GM23338 (cell line): ENCODE measurements at regions not wholly inside any gene's neighbourhood (a gene's known extent, or its start where the extent isn't known, plus 50 kb on each side); places are given as distances from the start of the nearest gene placed in this dataset.

Experiments used
- ATAC-seq: fragments of 200-7000 bp; cut with Tn5 transposase; 3 replicates; pipeline ENCODE4 v1.9.1; 2020
- DNase-seq: peaks from one replicate; pipeline ENCODE4 v3.0.0-alpha.2; 2015; ENCODE audit warnings: low spot score
- H2AFZ ChIP-seq: fragments of 200-600 bp; sonication (generic); 2 replicates; pipeline ENCODE4 v1.8.0; 2016; ENCODE audit warnings: antibody characterized with exemption, mild to moderate bottlenecking, moderate library complexity
- H3F3A ChIP-seq: fragments of 200-600 bp; sonication (generic); replicated peaks from 2 replicates; pipeline ENCODE4 v1.8.0; 2017; ENCODE audit warnings: antibody characterized with exemption, mixed run types, low read depth
- H3K27ac ChIP-seq: fragments of 200-600 bp; sonication (generic); 2 replicates; pipeline ENCODE4 v1.6.1; 2016; ENCODE audit warnings: low read depth
- H3K27me3 ChIP-seq: fragments of 200-600 bp; sonication (generic); 2 replicates; pipeline ENCODE4 v1.8.0; 2016; ENCODE audit warnings: mild to moderate bottlenecking, mixed run types, moderate library complexity; ENCODE audit not compliant: insufficient read depth
- H3K36me3 ChIP-seq: fragments of 200-600 bp; sonication (generic); 2 replicates; pipeline ENCODE4 v1.8.0; 2016; ENCODE audit warnings: mild to moderate bottlenecking; ENCODE audit not compliant: insufficient read depth
- H3K4me1 ChIP-seq: fragments of 200-600 bp; sonication (generic); 2 replicates; pipeline ENCODE4 v1.8.0; 2016; ENCODE audit warnings: mild to moderate bottlenecking, moderate library complexity; ENCODE audit not compliant: insufficient read depth
- H3K4me2 ChIP-seq: fragments of 200-600 bp; sonication (generic); 2 replicates; pipeline ENCODE4 v1.7.1; 2017; ENCODE audit warnings: mixed run types
- H3K4me3 ChIP-seq: fragments of 200-600 bp; sonication (generic); 2 replicates; pipeline ENCODE4 v1.6.1; 2016; ENCODE audit warnings: mixed run types
- H3K79me2 ChIP-seq: fragments of 200-600 bp; sonication (generic); replicated peaks from 2 replicates; pipeline ENCODE4 v1.8.0; 2017; ENCODE audit warnings: mild to moderate bottlenecking; ENCODE audit not compliant: insufficient read depth
- H3K9me2 ChIP-seq: fragments of 200-600 bp; sonication (generic); 2 replicates; pipeline ENCODE4 v1.8.0; 2017; ENCODE audit not compliant: insufficient read depth
- H4K20me1 ChIP-seq: fragments of 200-600 bp; sonication (generic); replicated peaks from 2 replicates; pipeline ENCODE4 v1.8.0; 2017; ENCODE audit warnings: mild to moderate bottlenecking; ENCODE audit not compliant: insufficient read depth
- H3K27ac Mint-ChIP-seq: 2 replicates; pipeline ENCODE4 v1.8.0; 2020; ENCODE audit warnings: inconsistent platforms, mild to moderate bottlenecking, moderate library complexity, mixed read lengths
- H3K27me3 Mint-ChIP-seq: 3 replicates; pipeline ENCODE4 v1.8.0; 2022; ENCODE audit warnings: low read depth, mild to moderate bottlenecking, moderate library complexity, mixed read lengths, inconsistent platforms; ENCODE audit not compliant: insufficient read depth, poor library complexity
- H3K36me3 Mint-ChIP-seq: 3 replicates; pipeline ENCODE4 v1.8.0; 2021; ENCODE audit warnings: low read depth, mild to moderate bottlenecking, inconsistent platforms, moderate library complexity, mixed read lengths
- H3K4me1 Mint-ChIP-seq: 3 replicates; pipeline ENCODE4 v1.8.0; 2020; ENCODE audit warnings: mild to moderate bottlenecking, inconsistent platforms, mixed read lengths
- H3K4me3 Mint-ChIP-seq: 3 replicates; pipeline ENCODE4 v1.8.0; 2021; ENCODE audit warnings: moderate library complexity, mild to moderate bottlenecking, inconsistent platforms, mixed read lengths
- H3K9me3 Mint-ChIP-seq: 3 replicates; pipeline ENCODE4 v1.8.0; 2020; ENCODE audit warnings: moderate library complexity, mild to moderate bottlenecking, inconsistent platforms, mixed read lengths
- CTCF ChIP-seq, 2 experiments: fragments of 200-600 bp in 1 of 2; sonication (generic) in 1 of 2; conservative IDR thresholded peaks; 2 replicates each; pipeline versions ENCODE4 v1.5.1 to v1.6.1; 2016 to 2017; ENCODE audit warnings: antibody characterized with exemption in 2 of 2, low read depth in 2 of 2, mild to moderate bottlenecking in 2 of 2, moderate library complexity in 1 of 2
- EZH2 ChIP-seq: fragments of 200-600 bp; sonication (generic); IDR thresholded peaks from one replicate; pipeline ENCODE4 v1.8.0; 2017; ENCODE audit warnings: antibody characterized with exemption, mild to moderate bottlenecking, low read depth; ENCODE audit not compliant: unreplicated experiment
- NANOG ChIP-seq: IDR thresholded peaks from 2 replicates; pipeline ENCODE4 v1.6.1; 2016; ENCODE audit warnings: antibody characterized with exemption, borderline replicate concordance
- ZNF114 ChIP-seq: fragments of 250-450 bp; sonication (Bioruptor Pico); IDR thresholded peaks from 2 replicates; pipeline ENCODE4 v1.5.0; 2020; ENCODE audit warnings: mild to moderate bottlenecking, moderate library complexity
- TF ChIP-seq, protein P1 (sequence below): fragments of 250-450 bp; sonication (Bioruptor Pico); IDR thresholded peaks from 2 replicates; pipeline ENCODE4 v1.5.0; 2020; ENCODE audit warnings: mild to moderate bottlenecking, moderate library complexity
- TF ChIP-seq, protein P2 (sequence below): IDR thresholded peaks from one replicate; pipeline ENCODE4 v1.6.1; 2018; ENCODE audit warnings: antibody characterized with exemption; ENCODE audit not compliant: unreplicated experiment

DNA sequence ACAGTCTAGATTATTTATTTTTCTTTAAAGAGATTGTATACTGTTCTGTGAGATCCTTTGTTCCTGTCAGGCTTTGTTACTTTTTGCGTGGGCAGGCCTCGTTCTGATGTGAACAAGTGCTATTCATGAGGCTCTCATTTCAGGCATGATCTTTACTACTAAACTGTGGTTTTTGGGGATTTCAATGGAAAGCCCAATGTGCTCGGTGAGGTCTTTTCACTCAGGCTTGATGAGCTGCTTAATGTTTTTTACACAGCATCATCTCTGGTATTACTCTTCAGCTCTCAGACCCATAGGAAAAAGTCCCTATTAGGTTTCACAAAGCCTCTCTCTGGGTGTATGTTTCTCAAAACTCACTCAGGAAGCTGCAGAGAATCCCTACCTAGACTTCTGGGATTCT is 419.4 kb downstream of the GPATCH2 start:
- no peaks in the 10 kb centered on the region for H3K4me1 Mint-ChIP-seq
- H3K36me3 Mint-ChIP-seq: no peaks in the 10 kb centered on the region

More for the DNA sequence above, 419.4 kb downstream of the GPATCH2 start:
- Mint-ChIP-seq H3K4me3 (no peak overlapping the region), H3K9me3 (peaks cover 5% of the 10 kb centered on the region), H3K27me3 (no peaks in the 10 kb centered on the region), H3K27ac (no peak overlapping the region)
- TF ChIP-seq, protein P1, sequence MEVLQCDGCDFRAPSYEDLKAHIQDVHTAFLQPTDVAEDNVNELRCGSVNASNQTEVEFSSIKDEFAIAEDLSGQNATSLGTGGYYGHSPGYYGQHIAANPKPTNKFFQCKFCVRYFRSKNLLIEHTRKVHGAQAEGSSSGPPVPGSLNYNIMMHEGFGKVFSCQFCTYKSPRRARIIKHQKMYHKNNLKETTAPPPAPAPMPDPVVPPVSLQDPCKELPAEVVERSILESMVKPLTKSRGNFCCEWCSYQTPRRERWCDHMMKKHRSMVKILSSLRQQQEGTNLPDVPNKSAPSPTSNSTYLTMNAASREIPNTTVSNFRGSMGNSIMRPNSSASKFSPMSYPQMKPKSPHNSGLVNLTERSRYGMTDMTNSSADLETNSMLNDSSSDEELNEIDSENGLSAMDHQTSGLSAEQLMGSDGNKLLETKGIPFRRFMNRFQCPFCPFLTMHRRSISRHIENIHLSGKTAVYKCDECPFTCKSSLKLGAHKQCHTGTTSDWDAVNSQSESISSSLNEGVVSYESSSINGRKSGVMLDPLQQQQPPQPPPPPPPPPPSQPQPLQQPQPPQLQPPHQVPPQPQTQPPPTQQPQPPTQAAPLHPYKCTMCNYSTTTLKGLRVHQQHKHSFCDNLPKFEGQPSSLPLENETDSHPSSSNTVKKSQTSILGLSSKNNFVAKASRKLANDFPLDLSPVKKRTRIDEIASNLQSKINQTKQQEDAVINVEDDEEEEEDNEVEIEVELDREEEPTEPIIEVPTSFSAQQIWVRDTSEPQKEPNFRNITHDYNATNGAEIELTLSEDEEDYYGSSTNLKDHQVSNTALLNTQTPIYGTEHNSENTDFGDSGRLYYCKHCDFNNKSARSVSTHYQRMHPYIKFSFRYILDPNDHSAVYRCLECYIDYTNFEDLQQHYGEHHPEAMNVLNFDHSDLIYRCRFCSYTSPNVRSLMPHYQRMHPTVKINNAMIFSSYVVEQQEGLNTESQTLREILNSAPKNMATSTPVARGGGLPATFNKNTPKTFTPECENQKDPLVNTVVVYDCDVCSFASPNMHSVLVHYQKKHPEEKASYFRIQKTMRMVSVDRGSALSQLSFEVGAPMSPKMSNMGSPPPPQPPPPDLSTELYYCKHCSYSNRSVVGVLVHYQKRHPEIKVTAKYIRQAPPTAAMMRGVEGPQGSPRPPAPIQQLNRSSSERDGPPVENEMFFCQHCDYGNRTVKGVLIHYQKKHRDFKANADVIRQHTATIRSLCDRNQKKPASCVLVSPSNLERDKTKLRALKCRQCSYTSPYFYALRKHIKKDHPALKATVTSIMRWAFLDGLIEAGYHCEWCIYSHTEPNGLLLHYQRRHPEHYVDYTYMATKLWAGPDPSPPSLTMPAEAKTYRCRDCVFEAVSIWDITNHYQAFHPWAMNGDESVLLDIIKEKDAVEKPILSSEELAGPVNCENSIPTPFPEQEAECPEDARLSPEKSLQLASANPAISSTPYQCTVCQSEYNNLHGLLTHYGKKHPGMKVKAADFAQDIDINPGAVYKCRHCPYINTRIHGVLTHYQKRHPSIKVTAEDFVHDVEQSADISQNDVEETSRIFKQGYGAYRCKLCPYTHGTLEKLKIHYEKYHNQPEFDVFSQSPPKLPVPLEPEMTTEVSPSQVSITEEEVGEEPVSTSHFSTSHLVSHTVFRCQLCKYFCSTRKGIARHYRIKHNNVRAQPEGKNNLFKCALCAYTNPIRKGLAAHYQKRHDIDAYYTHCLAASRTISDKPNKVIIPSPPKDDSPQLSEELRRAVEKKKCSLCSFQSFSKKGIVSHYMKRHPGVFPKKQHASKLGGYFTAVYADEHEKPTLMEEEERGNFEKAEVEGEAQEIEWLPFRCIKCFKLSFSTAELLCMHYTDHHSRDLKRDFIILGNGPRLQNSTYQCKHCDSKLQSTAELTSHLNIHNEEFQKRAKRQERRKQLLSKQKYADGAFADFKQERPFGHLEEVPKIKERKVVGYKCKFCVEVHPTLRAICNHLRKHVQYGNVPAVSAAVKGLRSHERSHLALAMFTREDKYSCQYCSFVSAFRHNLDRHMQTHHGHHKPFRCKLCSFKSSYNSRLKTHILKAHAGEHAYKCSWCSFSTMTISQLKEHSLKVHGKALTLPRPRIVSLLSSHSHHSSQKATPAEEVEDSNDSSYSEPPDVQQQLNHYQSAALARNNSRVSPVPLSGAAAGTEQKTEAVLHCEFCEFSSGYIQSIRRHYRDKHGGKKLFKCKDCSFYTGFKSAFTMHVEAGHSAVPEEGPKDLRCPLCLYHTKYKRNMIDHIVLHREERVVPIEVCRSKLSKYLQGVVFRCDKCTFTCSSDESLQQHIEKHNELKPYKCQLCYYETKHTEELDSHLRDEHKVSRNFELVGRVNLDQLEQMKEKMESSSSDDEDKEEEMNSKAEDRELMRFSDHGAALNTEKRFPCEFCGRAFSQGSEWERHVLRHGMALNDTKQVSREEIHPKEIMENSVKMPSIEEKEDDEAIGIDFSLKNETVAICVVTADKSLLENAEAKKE (CRISPR knock-in tag): no peak
- TF ChIP-seq NANOG (no peak), EZH2 (no peak), ZNF114 (CRISPR knock-in tag) (no peak), CTCF (conservative IDR thresholded peaks at IDR 0.05; ENCODE audit: low read depth in 2 of 2) (no peak)
- TF ChIP-seq, protein P2, sequence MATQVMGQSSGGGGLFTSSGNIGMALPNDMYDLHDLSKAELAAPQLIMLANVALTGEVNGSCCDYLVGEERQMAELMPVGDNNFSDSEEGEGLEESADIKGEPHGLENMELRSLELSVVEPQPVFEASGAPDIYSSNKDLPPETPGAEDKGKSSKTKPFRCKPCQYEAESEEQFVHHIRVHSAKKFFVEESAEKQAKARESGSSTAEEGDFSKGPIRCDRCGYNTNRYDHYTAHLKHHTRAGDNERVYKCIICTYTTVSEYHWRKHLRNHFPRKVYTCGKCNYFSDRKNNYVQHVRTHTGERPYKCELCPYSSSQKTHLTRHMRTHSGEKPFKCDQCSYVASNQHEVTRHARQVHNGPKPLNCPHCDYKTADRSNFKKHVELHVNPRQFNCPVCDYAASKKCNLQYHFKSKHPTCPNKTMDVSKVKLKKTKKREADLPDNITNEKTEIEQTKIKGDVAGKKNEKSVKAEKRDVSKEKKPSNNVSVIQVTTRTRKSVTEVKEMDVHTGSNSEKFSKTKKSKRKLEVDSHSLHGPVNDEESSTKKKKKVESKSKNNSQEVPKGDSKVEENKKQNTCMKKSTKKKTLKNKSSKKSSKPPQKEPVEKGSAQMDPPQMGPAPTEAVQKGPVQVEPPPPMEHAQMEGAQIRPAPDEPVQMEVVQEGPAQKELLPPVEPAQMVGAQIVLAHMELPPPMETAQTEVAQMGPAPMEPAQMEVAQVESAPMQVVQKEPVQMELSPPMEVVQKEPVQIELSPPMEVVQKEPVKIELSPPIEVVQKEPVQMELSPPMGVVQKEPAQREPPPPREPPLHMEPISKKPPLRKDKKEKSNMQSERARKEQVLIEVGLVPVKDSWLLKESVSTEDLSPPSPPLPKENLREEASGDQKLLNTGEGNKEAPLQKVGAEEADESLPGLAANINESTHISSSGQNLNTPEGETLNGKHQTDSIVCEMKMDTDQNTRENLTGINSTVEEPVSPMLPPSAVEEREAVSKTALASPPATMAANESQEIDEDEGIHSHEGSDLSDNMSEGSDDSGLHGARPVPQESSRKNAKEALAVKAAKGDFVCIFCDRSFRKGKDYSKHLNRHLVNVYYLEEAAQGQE: no peak
- Histone ChIP-seq H3K79me2 (no peaks in the 10 kb centered on the region), H3K27me3 (no peaks in the 10 kb centered on the region), H3K4me3 (no peak overlapping the region), H3F3A (no peaks in the 10 kb centered on the region), H3K4me2 (no peak overlapping the region), H4K20me1 (no peaks in the 10 kb centered on the region), H3K4me1 (no peaks in the 10 kb centered on the region), H2AFZ (no peak overlapping the region), H3K9me2 (no peaks in the 10 kb centered on the region), H3K36me3 (no peaks in the 10 kb centered on the region), H3K27ac (no peak overlapping the region)
- no peak for DNase-seq
- no peak for ATAC-seq
